ENCODE measurements at regions not wholly inside any gene's neighbourhood (a gene's known extent, or its start where the extent isn't known, plus 50 kb on each side); places are given as distances from the start of the nearest gene placed in this dataset.
"Not testable (repeated sequence)": the region's sequence is repeated elsewhere in the genome, so short reads cannot be mapped to it uniquely, and the experiment has no call there.

GRCh38 chr6:120771019-120771418 is 563.3 kb downstream of the TBC1D32 start:
- no peaks in the 10 kb centered on the region for H4K20me1 ChIP-seq (ENCODE audit: control insufficient read depth, extremely low read depth, insufficient read depth, low read length)
- TF ChIP-seq EZH2 (IDR thresholded peaks at IDR 0.05; ENCODE audit: low read length, missing control alignments), result no peak
- TF ChIP-seq CTCF (conservative IDR thresholded peaks at IDR 0.05 in 1 of 2, IDR thresholded peaks at IDR 0.05 in 1 of 2; ENCODE audit: low read depth in 1 of 2, low read length in 2 of 2), result no peak
- H3K27me3 ChIP-seq (ENCODE audit: control insufficient read depth, insufficient read depth, low read length), result no peaks in the 10 kb centered on the region
- no peak overlapping the region for H3K9ac ChIP-seq (ENCODE audit: insufficient read depth, low read length)
- no peaks in the 10 kb centered on the region for H3K79me2 ChIP-seq (ENCODE audit: control insufficient read depth, insufficient read depth, low read length)
- no peak for DNase-seq (ENCODE audit: low read depth in 2 of 2)
- H2AFZ ChIP-seq (ENCODE audit: low read length), result no peak overlapping the region
- H3K36me3 ChIP-seq (ENCODE audit: control insufficient read depth, insufficient read depth, low read length), result no peaks in the 10 kb centered on the region
- H3K4me1 ChIP-seq (ENCODE audit: control insufficient read depth, extremely low read depth, insufficient read depth, low read length), result no peaks in the 10 kb centered on the region
- H3K27ac ChIP-seq (ENCODE audit: insufficient read depth, low read length), result no peak overlapping the region
- no peak overlapping the region for H3K4me3 ChIP-seq (replicated peaks in 1 of 4; ENCODE audit: control extremely low read depth in 1 of 4, insufficient read depth in 1 of 4, low read depth in 3 of 4, low read length in 4 of 4)
- no peaks in the 10 kb centered on the region for H3K9me3 ChIP-seq (ENCODE audit: control insufficient read depth, insufficient read depth, low read depth, low read length)
- no peak overlapping the region for H3K4me2 ChIP-seq (ENCODE audit: extremely low read depth, insufficient read depth, low read length)

- DNase-seq (ENCODE audit: low read depth in 2 of 2), result no peak
- no peak overlapping the region for H3K27ac ChIP-seq (ENCODE audit: insufficient read depth, low read length)
- H3K4me1 ChIP-seq (ENCODE audit: control insufficient read depth, extremely low read depth, insufficient read depth, low read length), result no peaks in the 10 kb centered on the region
- H2AFZ ChIP-seq (ENCODE audit: low read length), result no peak overlapping the region
- no peak overlapping the region for H3K4me3 ChIP-seq (replicated peaks in 1 of 4; ENCODE audit: control extremely low read depth in 1 of 4, insufficient read depth in 1 of 4, low read depth in 3 of 4, low read length in 4 of 4)
- no peak overlapping the region for H3K4me2 ChIP-seq (ENCODE audit: extremely low read depth, insufficient read depth, low read length)
- H3K36me3 ChIP-seq (ENCODE audit: control insufficient read depth, insufficient read depth, low read length), result no peaks in the 10 kb centered on the region
- no peaks in the 10 kb centered on the region for H3K9me3 ChIP-seq (ENCODE audit: control insufficient read depth, insufficient read depth, low read depth, low read length)
- no peaks in the 10 kb centered on the region for H3K79me2 ChIP-seq (ENCODE audit: control insufficient read depth, insufficient read depth, low read length)
- TF ChIP-seq EZH2 (IDR thresholded peaks at IDR 0.05; ENCODE audit: low read length, missing control alignments) (no peak), CTCF (conservative IDR thresholded peaks at IDR 0.05 in 1 of 2, IDR thresholded peaks at IDR 0.05 in 1 of 2; ENCODE audit: low read depth in 1 of 2, low read length in 2 of 2) (no peak)
- H4K20me1 ChIP-seq (ENCODE audit: control insufficient read depth, extremely low read depth, insufficient read depth, low read length), result no peaks in the 10 kb centered on the region
- H3K27me3 ChIP-seq (ENCODE audit: control insufficient read depth, insufficient read depth, low read length), result no peaks in the 10 kb centered on the region
- H3K9ac ChIP-seq (ENCODE audit: insufficient read depth, low read length), result no peak overlapping the region
Observed at GRCh38 chr6:120764312-120764711, 570.0 kb downstream of the TBC1D32 start.

GRCh38 chr6:120759570-120759969 is 574.7 kb downstream of the TBC1D32 start:
- Histone ChIP-seq H3K27me3 (ENCODE audit: control insufficient read depth, insufficient read depth, low read length) (no peaks in the 10 kb centered on the region), H3K9ac (ENCODE audit: insufficient read depth, low read length) (no peak overlapping the region), H3K4me2 (ENCODE audit: extremely low read depth, insufficient read depth, low read length) (no peak overlapping the region), H3K27ac (ENCODE audit: insufficient read depth, low read length) (no peak overlapping the region), H3K36me3 (ENCODE audit: control insufficient read depth, insufficient read depth, low read length) (no peaks in the 10 kb centered on the region), H4K20me1 (ENCODE audit: control insufficient read depth, extremely low read depth, insufficient read depth, low read length) (no peaks in the 10 kb centered on the region), H3K9me3 (ENCODE audit: control insufficient read depth, insufficient read depth, low read depth, low read length) (no peaks in the 10 kb centered on the region), H3K4me3 (replicated peaks in 1 of 4; ENCODE audit: control extremely low read depth in 1 of 4, insufficient read depth in 1 of 4, low read depth in 3 of 4, low read length in 4 of 4) (no peak overlapping the region), H2AFZ (ENCODE audit: low read length) (no peak overlapping the region), H3K79me2 (ENCODE audit: control insufficient read depth, insufficient read depth, low read length) (no peaks in the 10 kb centered on the region), H3K4me1 (ENCODE audit: control insufficient read depth, extremely low read depth, insufficient read depth, low read length) (no peaks in the 10 kb centered on the region)
- TF ChIP-seq EZH2 (IDR thresholded peaks at IDR 0.05; ENCODE audit: low read length, missing control alignments) (no peak), CTCF (conservative IDR thresholded peaks at IDR 0.05 in 1 of 2, IDR thresholded peaks at IDR 0.05 in 1 of 2; ENCODE audit: low read depth in 1 of 2, low read length in 2 of 2) (no peak)
- no peak for DNase-seq (ENCODE audit: low read depth in 2 of 2)

- not testable (repeated sequence) for H3K4me2 ChIP-seq (ENCODE audit: extremely low read depth, insufficient read depth, low read length); DNase-seq (ENCODE audit: low read depth in 2 of 2); H2AFZ ChIP-seq (ENCODE audit: low read length); H3K79me2 ChIP-seq (ENCODE audit: control insufficient read depth, insufficient read depth, low read length); H3K9ac ChIP-seq (ENCODE audit: insufficient read depth, low read length); H3K4me1 ChIP-seq (ENCODE audit: control insufficient read depth, extremely low read depth, insufficient read depth, low read length); H3K36me3 ChIP-seq (ENCODE audit: control insufficient read depth, insufficient read depth, low read length); H3K4me3 ChIP-seq (replicated peaks in 1 of 4; ENCODE audit: control extremely low read depth in 1 of 4, insufficient read depth in 1 of 4, low read depth in 3 of 4, low read length in 4 of 4); H3K9me3 ChIP-seq (ENCODE audit: control insufficient read depth, insufficient read depth, low read depth, low read length); H3K27me3 ChIP-seq (ENCODE audit: control insufficient read depth, insufficient read depth, low read length); H4K20me1 ChIP-seq (ENCODE audit: control insufficient read depth, extremely low read depth, insufficient read depth, low read length); H3K27ac ChIP-seq (ENCODE audit: insufficient read depth, low read length)
Observed at GRCh38 chr6:120748574-120748973, 585.7 kb downstream of the TBC1D32 start.
